ENCODE measurements at regions not wholly inside any gene's neighbourhood (a gene's known extent, or its start where the extent isn't known, plus 50 kb on each side); places are given as distances from the start of the nearest gene placed in this dataset.

GRCh38 chr18:29531746-29532145, 1354.8 kb upstream of the CDH2 start:
- DNase-seq (ENCODE audit: low read depth): no peak

GRCh38 chr18:29523371-29523770, 1346.4 kb upstream of the CDH2 start:
- no peak for DNase-seq (ENCODE audit: low read depth)

- DNase-seq (ENCODE audit: low read depth): no peak
Measured at GRCh38 chr18:29512761-29513160, 1335.8 kb upstream of the CDH2 start.

- no peak for DNase-seq (ENCODE audit: low read depth)
Measured at GRCh38 chr18:29512203-29512602, 1335.3 kb upstream of the CDH2 start.

GRCh38 chr18:29501952-29502351, 1325.0 kb upstream of the CDH2 start:
- DNase-seq (ENCODE audit: low read depth): no peak

DNA sequence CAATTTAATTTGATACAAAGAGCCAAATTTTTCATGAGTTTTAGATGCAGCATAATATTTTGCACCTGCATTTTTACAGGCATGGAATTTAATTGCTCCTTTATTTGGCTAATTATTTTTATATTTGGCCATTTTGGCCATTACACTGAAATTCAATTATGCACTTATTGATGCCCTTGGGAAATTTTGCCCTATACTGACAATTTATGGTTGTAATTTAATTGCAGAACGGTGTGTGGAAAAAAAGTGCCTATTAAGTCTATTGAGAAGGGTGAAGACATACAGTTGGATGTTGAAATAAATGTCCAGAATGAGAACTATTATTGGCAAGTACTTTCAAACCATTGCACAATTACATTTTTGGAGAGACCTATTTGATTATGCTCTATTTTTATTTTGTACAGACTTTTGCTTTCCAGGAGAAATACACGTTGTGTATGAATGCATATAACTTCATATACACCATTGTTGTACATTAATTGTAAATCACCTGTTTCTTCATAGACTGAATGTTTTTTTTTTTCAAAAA, 1319.3 kb upstream of the CDH2 start:
- DNase-seq (ENCODE audit: low read depth): no peak

- no peak for DNase-seq (ENCODE audit: low read depth)
Measured at GRCh38 chr18:29494371-29494770, 1317.4 kb upstream of the CDH2 start.

DNA sequence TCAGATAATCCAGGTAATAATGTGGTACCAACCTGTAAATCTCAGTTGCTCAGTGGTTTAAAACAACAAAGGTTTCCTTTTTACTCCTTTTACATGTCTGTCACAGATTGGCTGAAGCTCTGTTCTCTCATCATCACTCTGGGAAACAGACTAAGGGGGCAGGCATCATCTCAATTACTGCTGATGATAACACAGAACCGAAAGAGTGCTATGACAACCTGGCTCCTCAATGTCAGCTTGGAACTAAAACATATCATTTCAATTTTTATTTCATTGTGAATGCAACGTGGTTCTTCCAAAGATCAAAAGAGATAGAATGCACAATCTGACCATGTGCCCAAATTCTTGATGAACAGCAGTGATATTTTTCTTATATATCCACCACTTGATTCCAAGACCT, 1315.0 kb upstream of the CDH2 start:
- no peak for DNase-seq (ENCODE audit: low read depth)

GRCh38 chr18:29488617-29489016, 1311.7 kb upstream of the CDH2 start:
- no peak for DNase-seq (ENCODE audit: low read depth)

DNA sequence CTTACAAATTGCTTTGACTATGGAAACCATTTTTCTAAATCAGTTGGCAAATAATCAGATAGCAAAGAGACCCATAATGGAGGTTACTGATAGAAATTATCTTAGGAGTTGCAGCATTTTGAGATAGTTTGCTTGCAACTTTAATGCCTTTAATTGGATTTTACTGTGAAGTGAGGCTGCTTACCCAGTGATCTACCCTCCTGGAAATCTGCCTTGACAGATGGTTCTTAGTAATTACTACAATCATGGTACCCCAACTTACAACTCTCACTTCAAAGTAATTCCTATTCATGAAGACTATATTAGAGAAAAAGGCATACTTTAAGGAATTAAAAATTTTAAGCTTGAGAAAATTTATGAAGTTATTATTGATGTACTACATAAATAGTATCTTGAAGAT, 1288.6 kb upstream of the CDH2 start:
- no peak for DNase-seq (ENCODE audit: low read depth)

DNA sequence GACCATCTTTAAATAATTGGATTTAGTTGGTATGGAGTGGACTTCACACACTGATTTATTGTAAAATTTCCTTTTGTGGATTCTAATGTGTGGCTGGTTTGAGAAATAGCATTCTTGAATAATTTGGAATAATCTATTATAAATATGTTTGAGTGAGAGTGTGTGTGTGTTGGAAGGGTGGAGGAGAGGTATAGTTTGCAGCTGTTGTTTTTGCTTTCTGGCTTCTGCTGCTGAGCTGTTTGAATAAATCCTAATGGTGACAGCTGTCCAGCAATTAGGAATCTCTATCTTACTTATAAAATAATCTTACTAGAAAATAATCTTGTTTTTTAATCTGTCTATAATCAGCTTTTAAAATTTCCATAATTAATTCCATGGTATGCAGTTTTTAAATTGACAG, 1283.0 kb upstream of the CDH2 start:
- DNase-seq (ENCODE audit: low read depth): no peak

- DNase-seq (ENCODE audit: low read depth): no peak
Measured at GRCh38 chr18:29457316-29457889, 1280.5 kb upstream of the CDH2 start.

- DNase-seq (ENCODE audit: low read depth): peak; percentile 7
Measured at GRCh38 chr18:29449424-29449823, 1272.5 kb upstream of the CDH2 start.

- no peak for DNase-seq (ENCODE audit: low read depth)
Measured at GRCh38 chr18:29439398-29439797, 1262.5 kb upstream of the CDH2 start.

GRCh38 chr18:29436459-29436858, 1259.5 kb upstream of the CDH2 start:
- no peak for DNase-seq (ENCODE audit: low read depth)

- no peak for DNase-seq (ENCODE audit: low read depth)
Measured at GRCh38 chr18:29434650-29435049, 1257.7 kb upstream of the CDH2 start.

- no peak for DNase-seq (ENCODE audit: low read depth)
Measured at GRCh38 chr18:29430416-29430815, 1253.5 kb upstream of the CDH2 start.

GRCh38 chr18:29418136-29418535, 1241.2 kb upstream of the CDH2 start:
- DNase-seq (ENCODE audit: low read depth): peak; percentile 9

GRCh38 chr18:29406996-29407395, 1230.1 kb upstream of the CDH2 start:
- no peak for DNase-seq (ENCODE audit: low read depth)

GRCh38 chr18:29397536-29397935, 1220.6 kb upstream of the CDH2 start:
- DNase-seq (ENCODE audit: low read depth): no peak

DNA sequence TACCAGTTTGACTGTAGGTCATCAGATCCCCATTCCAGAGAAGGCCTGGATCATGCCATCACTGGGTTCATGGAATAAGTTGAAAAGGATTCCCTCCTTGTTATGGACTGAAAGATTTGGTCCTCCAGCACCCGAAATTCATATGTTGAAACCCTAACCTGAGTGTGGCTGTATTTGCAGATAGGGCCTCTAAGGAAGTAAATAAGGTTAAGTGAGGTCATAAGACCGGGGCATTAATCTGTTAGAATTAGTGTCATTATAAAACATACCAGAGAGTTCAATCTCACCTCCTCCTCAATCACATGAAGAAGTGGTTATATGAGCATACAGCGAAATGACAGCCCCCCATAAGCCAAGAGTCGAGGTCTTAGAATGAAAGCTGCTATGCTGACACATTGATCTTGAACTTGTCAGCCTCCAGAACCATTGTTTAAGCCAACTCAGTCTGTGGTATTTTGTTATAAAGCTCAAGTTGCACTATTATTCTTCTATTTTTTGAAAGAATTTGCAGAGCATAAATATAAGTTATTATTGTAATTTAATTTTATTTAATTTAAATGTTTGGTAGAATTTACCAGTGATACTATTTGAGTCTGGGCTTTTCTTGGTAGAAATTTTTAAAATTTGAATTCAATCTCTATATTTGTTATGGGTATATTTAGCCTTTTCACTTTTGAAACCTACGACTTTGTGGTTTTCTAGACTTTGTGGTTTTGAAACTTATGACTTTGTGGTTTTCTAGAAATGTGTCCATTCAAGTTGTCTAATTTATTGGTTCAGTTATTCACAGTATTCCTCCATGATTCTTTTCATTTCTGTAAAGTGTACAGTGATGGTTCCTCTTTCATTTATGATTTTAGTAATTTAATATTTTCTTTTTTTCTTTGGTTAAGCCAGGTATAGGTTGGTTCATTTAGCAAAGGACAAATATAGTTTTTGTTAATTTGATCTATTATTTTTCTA, 1206.7 kb upstream of the CDH2 start:
- DNase-seq (ENCODE audit: low read depth): no peak

DNA sequence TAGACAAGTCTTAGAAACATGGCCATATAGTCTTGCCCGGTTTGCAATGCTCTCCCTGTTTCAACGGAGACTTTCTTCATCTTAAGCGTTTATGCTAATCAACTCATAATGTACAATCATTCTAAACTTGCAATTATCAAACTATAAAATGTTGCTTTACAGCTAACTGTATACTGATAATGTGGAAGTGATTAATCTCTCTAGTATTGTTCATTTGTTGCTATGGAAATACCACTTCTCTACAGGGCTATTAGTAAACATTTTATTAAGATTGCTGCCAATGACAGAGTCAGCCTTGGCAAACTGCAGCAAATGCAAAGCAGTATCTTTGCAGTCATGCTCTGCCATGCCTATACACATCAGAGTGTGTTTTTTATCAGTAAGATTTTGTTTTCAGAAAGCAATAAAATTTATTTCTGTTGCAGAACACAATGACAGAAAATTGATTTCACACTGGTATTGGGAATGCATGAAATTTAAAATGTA, 1201.8 kb upstream of the CDH2 start:
- DNase-seq (ENCODE audit: low read depth): no peak

- DNase-seq (ENCODE audit: low read depth): no peak
Measured at GRCh38 chr18:29377346-29377745, 1200.4 kb upstream of the CDH2 start.

Data from GM04504 (cell line).